ENCODE measurements at regions not wholly inside any gene's neighbourhood (a gene's known extent, or its start where the extent isn't known, plus 50 kb on each side); places are given as distances from the start of the nearest gene placed in this dataset.

DNA sequence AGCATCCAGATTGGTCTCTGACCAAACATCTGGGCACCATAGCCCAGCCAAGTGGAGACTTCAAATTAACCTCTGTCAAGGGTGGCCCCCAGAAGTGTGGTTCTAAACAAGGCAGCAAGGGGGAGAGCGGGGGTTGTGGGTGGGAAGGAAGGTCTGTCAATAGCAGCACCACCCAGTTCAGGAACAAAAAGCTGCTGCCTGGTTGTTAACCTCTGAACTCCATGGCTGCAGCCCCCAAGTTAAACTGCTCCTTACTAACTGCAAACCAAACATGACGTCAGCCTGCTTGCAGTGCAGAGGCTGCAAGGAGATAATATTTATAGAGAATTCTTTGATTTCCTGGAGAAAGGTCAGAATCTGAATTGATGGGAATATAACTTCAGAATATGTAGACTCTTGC, 76.5 kb downstream of the ARL4C start:
- TF ChIP-seq, protein P1, sequence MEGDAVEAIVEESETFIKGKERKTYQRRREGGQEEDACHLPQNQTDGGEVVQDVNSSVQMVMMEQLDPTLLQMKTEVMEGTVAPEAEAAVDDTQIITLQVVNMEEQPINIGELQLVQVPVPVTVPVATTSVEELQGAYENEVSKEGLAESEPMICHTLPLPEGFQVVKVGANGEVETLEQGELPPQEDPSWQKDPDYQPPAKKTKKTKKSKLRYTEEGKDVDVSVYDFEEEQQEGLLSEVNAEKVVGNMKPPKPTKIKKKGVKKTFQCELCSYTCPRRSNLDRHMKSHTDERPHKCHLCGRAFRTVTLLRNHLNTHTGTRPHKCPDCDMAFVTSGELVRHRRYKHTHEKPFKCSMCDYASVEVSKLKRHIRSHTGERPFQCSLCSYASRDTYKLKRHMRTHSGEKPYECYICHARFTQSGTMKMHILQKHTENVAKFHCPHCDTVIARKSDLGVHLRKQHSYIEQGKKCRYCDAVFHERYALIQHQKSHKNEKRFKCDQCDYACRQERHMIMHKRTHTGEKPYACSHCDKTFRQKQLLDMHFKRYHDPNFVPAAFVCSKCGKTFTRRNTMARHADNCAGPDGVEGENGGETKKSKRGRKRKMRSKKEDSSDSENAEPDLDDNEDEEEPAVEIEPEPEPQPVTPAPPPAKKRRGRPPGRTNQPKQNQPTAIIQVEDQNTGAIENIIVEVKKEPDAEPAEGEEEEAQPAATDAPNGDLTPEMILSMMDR (CRISPR knock-in tag; IDR thresholded peaks at IDR 0.05), result no peak
- TF ChIP-seq ZNF564 (CRISPR knock-in tag; IDR thresholded peaks at IDR 0.05), result no peak
- no peak for TF ChIP-seq MTF1 (CRISPR knock-in tag; IDR thresholded peaks at IDR 0.05)
- no peak for TF ChIP-seq ZZZ3 (CRISPR knock-in tag; IDR thresholded peaks at IDR 0.05; ENCODE audit: borderline replicate concordance)
- TF ChIP-seq MAF1 (CRISPR knock-in tag; IDR thresholded peaks at IDR 0.05; ENCODE audit: borderline replicate concordance), result no peak

Data from HepG2 (cell line).